ENCODE measurements at regions not wholly inside any gene's neighbourhood (a gene's known extent, or its start where the extent isn't known, plus 50 kb on each side); places are given as distances from the start of the nearest gene placed in this dataset.

DNA sequence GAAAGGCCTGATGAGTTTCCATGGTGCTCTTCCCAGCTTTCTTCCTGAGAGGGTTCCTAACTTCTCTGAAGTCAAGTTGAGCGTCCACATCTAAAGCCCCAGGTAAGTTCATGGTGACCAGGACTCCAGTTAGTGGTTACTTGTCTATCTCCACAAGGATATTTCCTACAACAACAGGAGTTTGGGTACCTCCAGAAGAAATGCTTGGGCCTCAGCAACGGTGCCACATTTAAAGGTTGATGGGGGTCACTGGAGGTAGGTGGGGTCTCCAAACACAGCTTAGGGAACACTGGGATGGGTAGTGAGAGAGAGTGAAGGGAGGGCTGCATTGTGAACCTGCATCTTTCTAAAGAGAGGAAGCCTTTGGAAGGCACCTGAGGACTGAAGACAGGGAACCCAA lies 123.4 kb downstream of the BOD1 start:
- DNase-seq (ENCODE audit: low read depth, low spot score): no peak
- intact Hi-C loops (cut with micrococcal nuclease): no loop called here
- no peaks in the 10 kb centered on the region for H3K27me3 ChIP-seq (ENCODE audit: control insufficient read depth in 2 of 2, insufficient read depth in 2 of 2, low read length in 2 of 2)
- no peak overlapping the region for H3K4me2 ChIP-seq (ENCODE audit: insufficient read depth, low read length)
- no peak overlapping the region for H3K27ac ChIP-seq (ENCODE audit: insufficient read depth, low read depth, low read length)
- H3K4me3 ChIP-seq (replicated peaks in 1 of 3; ENCODE audit: insufficient read depth in 1 of 3, low read depth in 1 of 3, low read length in 3 of 3): no peak overlapping the region
- CTCF ChIA-PET: no interaction called here
- dilution Hi-C loops (cut with MboI; ENCODE audit: extremely low pct_ligation_motif_present, low sequenced_read_pairs): no loop called here
- H3K4me1 ChIP-seq (ENCODE audit: control insufficient read depth, extremely low read depth, insufficient read depth, low read length): no peaks in the 10 kb centered on the region
- no peak overlapping the region for H2AFZ ChIP-seq (ENCODE audit: low read depth, low read length)
- FAIRE-seq: no peak
- H3K9ac ChIP-seq (replicated peaks; ENCODE audit: extremely low read depth, insufficient read depth, low read length): no peak overlapping the region
- no peaks in the 10 kb centered on the region for H3K9me1 ChIP-seq (replicated peaks; ENCODE audit: control insufficient read depth, extremely low read depth, insufficient read depth, low read length)
- POLR2A ChIA-PET: no interaction called here
- H4K20me1 ChIP-seq (replicated peaks; ENCODE audit: control insufficient read depth, extremely low read depth, insufficient read depth, low read length): no peaks in the 10 kb centered on the region
- BruUV-seq (replicated peaks): no TSS peak
- H3K79me2 ChIP-seq (ENCODE audit: control insufficient read depth, insufficient read depth, low read length): no peaks in the 10 kb centered on the region
- H3K9me3 ChIP-seq (replicated peaks; ENCODE audit: control insufficient read depth, insufficient read depth, low read length): no peaks in the 10 kb centered on the region
- TF ChIP-seq, protein P1, sequence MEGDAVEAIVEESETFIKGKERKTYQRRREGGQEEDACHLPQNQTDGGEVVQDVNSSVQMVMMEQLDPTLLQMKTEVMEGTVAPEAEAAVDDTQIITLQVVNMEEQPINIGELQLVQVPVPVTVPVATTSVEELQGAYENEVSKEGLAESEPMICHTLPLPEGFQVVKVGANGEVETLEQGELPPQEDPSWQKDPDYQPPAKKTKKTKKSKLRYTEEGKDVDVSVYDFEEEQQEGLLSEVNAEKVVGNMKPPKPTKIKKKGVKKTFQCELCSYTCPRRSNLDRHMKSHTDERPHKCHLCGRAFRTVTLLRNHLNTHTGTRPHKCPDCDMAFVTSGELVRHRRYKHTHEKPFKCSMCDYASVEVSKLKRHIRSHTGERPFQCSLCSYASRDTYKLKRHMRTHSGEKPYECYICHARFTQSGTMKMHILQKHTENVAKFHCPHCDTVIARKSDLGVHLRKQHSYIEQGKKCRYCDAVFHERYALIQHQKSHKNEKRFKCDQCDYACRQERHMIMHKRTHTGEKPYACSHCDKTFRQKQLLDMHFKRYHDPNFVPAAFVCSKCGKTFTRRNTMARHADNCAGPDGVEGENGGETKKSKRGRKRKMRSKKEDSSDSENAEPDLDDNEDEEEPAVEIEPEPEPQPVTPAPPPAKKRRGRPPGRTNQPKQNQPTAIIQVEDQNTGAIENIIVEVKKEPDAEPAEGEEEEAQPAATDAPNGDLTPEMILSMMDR (IDR thresholded peaks at IDR 0.05; ENCODE audit: extremely low read depth in 1 of 2, insufficient read depth in 1 of 2, low read depth in 1 of 2, low read length in 2 of 2): no peak
- TF ChIP-seq POLR2AphosphoS5 (IDR thresholded peaks at IDR 0.05; ENCODE audit: insufficient read depth, low read depth, low read length) (no peak), JUN (IDR thresholded peaks at IDR 0.05; ENCODE audit: borderline replicate concordance, insufficient read depth, insufficient read length, low read depth) (no peak), POLR2A (IDR thresholded peaks at IDR 0.05; ENCODE audit: low read depth, low read length) (no peak), GATA2 (IDR thresholded peaks at IDR 0.05; ENCODE audit: insufficient read depth, insufficient read length, low read depth, low read length) (no peak), MYC (IDR thresholded peaks at IDR 0.05; ENCODE audit: low read depth, low read length) (no peak), EZH2 (IDR thresholded peaks at IDR 0.05; ENCODE audit: borderline replicate concordance, low read depth, low read length, severe bottlenecking) (no peak), FOS (IDR thresholded peaks at IDR 0.05; ENCODE audit: borderline replicate concordance, insufficient read depth, low read length) (no peak)
- TF ChIP-seq, protein P2, sequence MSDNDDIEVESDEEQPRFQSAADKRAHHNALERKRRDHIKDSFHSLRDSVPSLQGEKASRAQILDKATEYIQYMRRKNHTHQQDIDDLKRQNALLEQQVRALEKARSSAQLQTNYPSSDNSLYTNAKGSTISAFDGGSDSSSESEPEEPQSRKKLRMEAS (IDR thresholded peaks at IDR 0.05; ENCODE audit: insufficient read depth, insufficient read length): no peak
- no peaks in the 10 kb centered on the region for H3K36me3 ChIP-seq (ENCODE audit: control insufficient read depth in 2 of 2, extremely low read depth in 1 of 2, insufficient read depth in 2 of 2, low read length in 2 of 2)
